ENCODE measurements at regions not wholly inside any gene's neighbourhood (a gene's known extent, or its start where the extent isn't known, plus 50 kb on each side); places are given as distances from the start of the nearest gene placed in this dataset.

GRCh38 chr18:68035774-68036522 lies 519.4 kb upstream of the DSEL start:
- intact Hi-C loops (cut with micrococcal nuclease) = no loop called here
- Mint-ChIP-seq H3K36me3 (ENCODE audit: low read depth) (no peaks in the 10 kb centered on the region), H3K4me3 (no peak overlapping the region), H3K27ac (no peak overlapping the region), H3K27me3 (no peaks in the 10 kb centered on the region), H3K9me3 (no peaks in the 10 kb centered on the region), H3K4me1 (ENCODE audit: low read depth) (no peaks in the 10 kb centered on the region)
- ChIA-PET CTCF (no interaction called here), POLR2A (no interaction called here)
- ATAC-seq = no peak
- DNase-seq = no peak
- TF ChIP-seq CTCF (IDR thresholded peaks at IDR 0.05) = no peak

- DNase-seq = no peak
- Mint-ChIP-seq H3K4me1 (ENCODE audit: low read depth) (no peaks in the 10 kb centered on the region), H3K27ac (no peak overlapping the region), H3K27me3 (no peaks in the 10 kb centered on the region), H3K4me3 (no peak overlapping the region), H3K36me3 (ENCODE audit: low read depth) (no peaks in the 10 kb centered on the region), H3K9me3 (no peaks in the 10 kb centered on the region)
- intact Hi-C loops (cut with micrococcal nuclease) = no loop called here
- ChIA-PET POLR2A (no interaction called here), CTCF (interaction anchor here (1.0 kb wide), 1 partner anchor 25 kb away, joined by 3 read pairs; no protein-coding TSS in a partner anchor)
- TF ChIP-seq CTCF (IDR thresholded peaks at IDR 0.05) = no peak
- ATAC-seq = no peak
These were observed 517.8 kb upstream of the DSEL start for GRCh38 chr18:68034296-68034695.

GRCh38 chr18:68033466-68033865 lies 516.9 kb upstream of the DSEL start:
- no peaks in the 10 kb centered on the region for H3K9me3 Mint-ChIP-seq
- POLR2A ChIA-PET = no interaction called here
- CTCF ChIA-PET = no interaction called here
- TF ChIP-seq CTCF (IDR thresholded peaks at IDR 0.05) = no peak
- H3K36me3 Mint-ChIP-seq (ENCODE audit: low read depth) = no peaks in the 10 kb centered on the region
- ATAC-seq (no peak), DNase-seq (no peak)
- intact Hi-C loops (cut with micrococcal nuclease) = no loop called here
- H3K27me3 Mint-ChIP-seq = no peaks in the 10 kb centered on the region
- no peak overlapping the region for H3K4me3 Mint-ChIP-seq
- H3K4me1 Mint-ChIP-seq (ENCODE audit: low read depth) = no peaks in the 10 kb centered on the region
- no peak overlapping the region for H3K27ac Mint-ChIP-seq

- no peak for ATAC-seq
- DNase-seq = no peak
- no peaks in the 10 kb centered on the region for H3K36me3 Mint-ChIP-seq (ENCODE audit: low read depth)
- CTCF ChIA-PET = no interaction called here
- no peaks in the 10 kb centered on the region for H3K27me3 Mint-ChIP-seq
- H3K9me3 Mint-ChIP-seq = no peaks in the 10 kb centered on the region
- TF ChIP-seq CTCF (IDR thresholded peaks at IDR 0.05) = no peak
- POLR2A ChIA-PET = no interaction called here
- no peak overlapping the region for H3K27ac Mint-ChIP-seq
- intact Hi-C loops (cut with micrococcal nuclease) = no loop called here
- H3K4me3 Mint-ChIP-seq = no peak overlapping the region
- H3K4me1 Mint-ChIP-seq (ENCODE audit: low read depth) = no peaks in the 10 kb centered on the region
These were observed 508.2 kb upstream of the DSEL start for GRCh38 chr18:68024716-68025115.

GRCh38 chr18:68017385-68017784 lies 500.9 kb upstream of the DSEL start:
- ATAC-seq = no peak
- no peak for TF ChIP-seq CTCF (IDR thresholded peaks at IDR 0.05)
- no peaks in the 10 kb centered on the region for H3K9me3 Mint-ChIP-seq
- H3K27me3 Mint-ChIP-seq = no peaks in the 10 kb centered on the region
- H3K4me3 Mint-ChIP-seq = no peak overlapping the region
- no peak for DNase-seq
- CTCF ChIA-PET = no interaction called here
- H3K36me3 Mint-ChIP-seq (ENCODE audit: low read depth) = no peaks in the 10 kb centered on the region
- no peaks in the 10 kb centered on the region for H3K4me1 Mint-ChIP-seq (ENCODE audit: low read depth)
- intact Hi-C loops (cut with micrococcal nuclease) = no loop called here
- no peak overlapping the region for H3K27ac Mint-ChIP-seq
- POLR2A ChIA-PET = no interaction called here

All from activated CD8-positive, alpha-beta T cell treated with anti-CD3 and anti-CD28 coated beads for 36 hours (primary cell).